GM23338 (cell line): ENCODE measurements at regions not wholly inside any gene's neighbourhood (a gene's known extent, or its start where the extent isn't known, plus 50 kb on each side); places are given as distances from the start of the nearest gene placed in this dataset.

Experiments used
- CREB1 ChIP-seq: fragments of 250-450 bp; sonication (Bioruptor Pico); IDR thresholded peaks from 2 replicates; pipeline ENCODE4 v1.5.0; 2020; ENCODE audit warnings: low read depth, mild to moderate bottlenecking, moderate library complexity
- EZH2 ChIP-seq: fragments of 200-600 bp; sonication (generic); IDR thresholded peaks from one replicate; pipeline ENCODE4 v1.8.0; 2017; ENCODE audit warnings: antibody characterized with exemption, mild to moderate bottlenecking, low read depth; ENCODE audit not compliant: unreplicated experiment
- EZH2phosphoT487 ChIP-seq: fragments of 200-600 bp; sonication (generic); IDR thresholded peaks from one replicate; pipeline ENCODE4 v1.8.1; 2018; ENCODE audit warnings: antibody characterized with exemption; ENCODE audit not compliant: unreplicated experiment
- NANOG ChIP-seq: IDR thresholded peaks from 2 replicates; pipeline ENCODE4 v1.6.1; 2016; ENCODE audit warnings: antibody characterized with exemption, borderline replicate concordance
- POLR2AphosphoS5 ChIP-seq: IDR thresholded peaks from 2 replicates; pipeline ENCODE4 v1.6.1; 2016; ENCODE audit warnings: antibody characterized with exemption, low read depth
- STAT1 ChIP-seq: IDR thresholded peaks from one replicate; pipeline ENCODE4 v1.6.1; 2016; ENCODE audit warnings: antibody characterized with exemption; ENCODE audit not compliant: unreplicated experiment
- TF ChIP-seq, protein P1 (sequence below), 2 experiments: fragments of 200-600 bp in 1 of 2; sonication (generic) in 1 of 2; conservative IDR thresholded peaks; 2 replicates each; pipeline versions ENCODE4 v1.5.1 to v1.6.1; 2016 to 2017; ENCODE audit warnings: antibody characterized with exemption in 2 of 2, low read depth in 2 of 2, mild to moderate bottlenecking in 2 of 2, moderate library complexity in 1 of 2
- TF ChIP-seq, protein P2 (sequence below): IDR thresholded peaks from one replicate; pipeline ENCODE4 v1.6.1; 2018; ENCODE audit warnings: antibody characterized with exemption; ENCODE audit not compliant: unreplicated experiment
- TF ChIP-seq, protein P3 (sequence below): IDR thresholded peaks from 2 replicates; pipeline ENCODE4 v1.6.1; 2016; ENCODE audit warnings: antibody characterized with exemption
- TF ChIP-seq, protein P4 (sequence below): fragments of 250-450 bp; sonication (Bioruptor Pico); IDR thresholded peaks from 2 replicates; pipeline ENCODE4 v1.5.0; 2020; ENCODE audit warnings: mild to moderate bottlenecking, moderate library complexity

DNA sequence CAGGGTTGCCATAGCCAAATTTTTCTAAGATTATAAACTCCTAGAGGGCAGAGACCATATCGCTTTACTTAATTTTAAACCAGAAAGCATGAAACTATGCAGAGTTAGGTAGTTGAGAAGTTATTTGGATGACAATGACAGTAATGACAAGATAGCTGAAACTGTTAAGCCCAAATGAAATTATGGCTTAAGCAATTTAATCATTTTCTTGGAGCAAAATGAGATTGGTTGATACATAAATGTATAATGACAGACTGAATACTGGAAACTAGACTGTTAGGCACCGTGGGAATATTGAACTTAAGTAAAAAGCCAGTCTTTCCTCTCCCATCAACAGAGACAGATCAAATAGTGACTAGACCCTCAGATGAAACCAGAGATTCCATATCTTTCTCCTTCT, 670.3 kb upstream of the NRSN1 start:
- TF ChIP-seq POLR2AphosphoS5 (no peak), CREB1 (no peak), EZH2phosphoT487 (no peak), NANOG (no peak), STAT1 (no peak), EZH2 (no peak)
- TF ChIP-seq, protein P1, sequence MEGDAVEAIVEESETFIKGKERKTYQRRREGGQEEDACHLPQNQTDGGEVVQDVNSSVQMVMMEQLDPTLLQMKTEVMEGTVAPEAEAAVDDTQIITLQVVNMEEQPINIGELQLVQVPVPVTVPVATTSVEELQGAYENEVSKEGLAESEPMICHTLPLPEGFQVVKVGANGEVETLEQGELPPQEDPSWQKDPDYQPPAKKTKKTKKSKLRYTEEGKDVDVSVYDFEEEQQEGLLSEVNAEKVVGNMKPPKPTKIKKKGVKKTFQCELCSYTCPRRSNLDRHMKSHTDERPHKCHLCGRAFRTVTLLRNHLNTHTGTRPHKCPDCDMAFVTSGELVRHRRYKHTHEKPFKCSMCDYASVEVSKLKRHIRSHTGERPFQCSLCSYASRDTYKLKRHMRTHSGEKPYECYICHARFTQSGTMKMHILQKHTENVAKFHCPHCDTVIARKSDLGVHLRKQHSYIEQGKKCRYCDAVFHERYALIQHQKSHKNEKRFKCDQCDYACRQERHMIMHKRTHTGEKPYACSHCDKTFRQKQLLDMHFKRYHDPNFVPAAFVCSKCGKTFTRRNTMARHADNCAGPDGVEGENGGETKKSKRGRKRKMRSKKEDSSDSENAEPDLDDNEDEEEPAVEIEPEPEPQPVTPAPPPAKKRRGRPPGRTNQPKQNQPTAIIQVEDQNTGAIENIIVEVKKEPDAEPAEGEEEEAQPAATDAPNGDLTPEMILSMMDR (conservative IDR thresholded peaks at IDR 0.05; ENCODE audit: low read depth in 2 of 2): no peak
- TF ChIP-seq, protein P2, sequence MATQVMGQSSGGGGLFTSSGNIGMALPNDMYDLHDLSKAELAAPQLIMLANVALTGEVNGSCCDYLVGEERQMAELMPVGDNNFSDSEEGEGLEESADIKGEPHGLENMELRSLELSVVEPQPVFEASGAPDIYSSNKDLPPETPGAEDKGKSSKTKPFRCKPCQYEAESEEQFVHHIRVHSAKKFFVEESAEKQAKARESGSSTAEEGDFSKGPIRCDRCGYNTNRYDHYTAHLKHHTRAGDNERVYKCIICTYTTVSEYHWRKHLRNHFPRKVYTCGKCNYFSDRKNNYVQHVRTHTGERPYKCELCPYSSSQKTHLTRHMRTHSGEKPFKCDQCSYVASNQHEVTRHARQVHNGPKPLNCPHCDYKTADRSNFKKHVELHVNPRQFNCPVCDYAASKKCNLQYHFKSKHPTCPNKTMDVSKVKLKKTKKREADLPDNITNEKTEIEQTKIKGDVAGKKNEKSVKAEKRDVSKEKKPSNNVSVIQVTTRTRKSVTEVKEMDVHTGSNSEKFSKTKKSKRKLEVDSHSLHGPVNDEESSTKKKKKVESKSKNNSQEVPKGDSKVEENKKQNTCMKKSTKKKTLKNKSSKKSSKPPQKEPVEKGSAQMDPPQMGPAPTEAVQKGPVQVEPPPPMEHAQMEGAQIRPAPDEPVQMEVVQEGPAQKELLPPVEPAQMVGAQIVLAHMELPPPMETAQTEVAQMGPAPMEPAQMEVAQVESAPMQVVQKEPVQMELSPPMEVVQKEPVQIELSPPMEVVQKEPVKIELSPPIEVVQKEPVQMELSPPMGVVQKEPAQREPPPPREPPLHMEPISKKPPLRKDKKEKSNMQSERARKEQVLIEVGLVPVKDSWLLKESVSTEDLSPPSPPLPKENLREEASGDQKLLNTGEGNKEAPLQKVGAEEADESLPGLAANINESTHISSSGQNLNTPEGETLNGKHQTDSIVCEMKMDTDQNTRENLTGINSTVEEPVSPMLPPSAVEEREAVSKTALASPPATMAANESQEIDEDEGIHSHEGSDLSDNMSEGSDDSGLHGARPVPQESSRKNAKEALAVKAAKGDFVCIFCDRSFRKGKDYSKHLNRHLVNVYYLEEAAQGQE: no peak
- TF ChIP-seq, protein P3, sequence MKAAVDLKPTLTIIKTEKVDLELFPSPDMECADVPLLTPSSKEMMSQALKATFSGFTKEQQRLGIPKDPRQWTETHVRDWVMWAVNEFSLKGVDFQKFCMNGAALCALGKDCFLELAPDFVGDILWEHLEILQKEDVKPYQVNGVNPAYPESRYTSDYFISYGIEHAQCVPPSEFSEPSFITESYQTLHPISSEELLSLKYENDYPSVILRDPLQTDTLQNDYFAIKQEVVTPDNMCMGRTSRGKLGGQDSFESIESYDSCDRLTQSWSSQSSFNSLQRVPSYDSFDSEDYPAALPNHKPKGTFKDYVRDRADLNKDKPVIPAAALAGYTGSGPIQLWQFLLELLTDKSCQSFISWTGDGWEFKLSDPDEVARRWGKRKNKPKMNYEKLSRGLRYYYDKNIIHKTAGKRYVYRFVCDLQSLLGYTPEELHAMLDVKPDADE: no peak
- TF ChIP-seq, protein P4, sequence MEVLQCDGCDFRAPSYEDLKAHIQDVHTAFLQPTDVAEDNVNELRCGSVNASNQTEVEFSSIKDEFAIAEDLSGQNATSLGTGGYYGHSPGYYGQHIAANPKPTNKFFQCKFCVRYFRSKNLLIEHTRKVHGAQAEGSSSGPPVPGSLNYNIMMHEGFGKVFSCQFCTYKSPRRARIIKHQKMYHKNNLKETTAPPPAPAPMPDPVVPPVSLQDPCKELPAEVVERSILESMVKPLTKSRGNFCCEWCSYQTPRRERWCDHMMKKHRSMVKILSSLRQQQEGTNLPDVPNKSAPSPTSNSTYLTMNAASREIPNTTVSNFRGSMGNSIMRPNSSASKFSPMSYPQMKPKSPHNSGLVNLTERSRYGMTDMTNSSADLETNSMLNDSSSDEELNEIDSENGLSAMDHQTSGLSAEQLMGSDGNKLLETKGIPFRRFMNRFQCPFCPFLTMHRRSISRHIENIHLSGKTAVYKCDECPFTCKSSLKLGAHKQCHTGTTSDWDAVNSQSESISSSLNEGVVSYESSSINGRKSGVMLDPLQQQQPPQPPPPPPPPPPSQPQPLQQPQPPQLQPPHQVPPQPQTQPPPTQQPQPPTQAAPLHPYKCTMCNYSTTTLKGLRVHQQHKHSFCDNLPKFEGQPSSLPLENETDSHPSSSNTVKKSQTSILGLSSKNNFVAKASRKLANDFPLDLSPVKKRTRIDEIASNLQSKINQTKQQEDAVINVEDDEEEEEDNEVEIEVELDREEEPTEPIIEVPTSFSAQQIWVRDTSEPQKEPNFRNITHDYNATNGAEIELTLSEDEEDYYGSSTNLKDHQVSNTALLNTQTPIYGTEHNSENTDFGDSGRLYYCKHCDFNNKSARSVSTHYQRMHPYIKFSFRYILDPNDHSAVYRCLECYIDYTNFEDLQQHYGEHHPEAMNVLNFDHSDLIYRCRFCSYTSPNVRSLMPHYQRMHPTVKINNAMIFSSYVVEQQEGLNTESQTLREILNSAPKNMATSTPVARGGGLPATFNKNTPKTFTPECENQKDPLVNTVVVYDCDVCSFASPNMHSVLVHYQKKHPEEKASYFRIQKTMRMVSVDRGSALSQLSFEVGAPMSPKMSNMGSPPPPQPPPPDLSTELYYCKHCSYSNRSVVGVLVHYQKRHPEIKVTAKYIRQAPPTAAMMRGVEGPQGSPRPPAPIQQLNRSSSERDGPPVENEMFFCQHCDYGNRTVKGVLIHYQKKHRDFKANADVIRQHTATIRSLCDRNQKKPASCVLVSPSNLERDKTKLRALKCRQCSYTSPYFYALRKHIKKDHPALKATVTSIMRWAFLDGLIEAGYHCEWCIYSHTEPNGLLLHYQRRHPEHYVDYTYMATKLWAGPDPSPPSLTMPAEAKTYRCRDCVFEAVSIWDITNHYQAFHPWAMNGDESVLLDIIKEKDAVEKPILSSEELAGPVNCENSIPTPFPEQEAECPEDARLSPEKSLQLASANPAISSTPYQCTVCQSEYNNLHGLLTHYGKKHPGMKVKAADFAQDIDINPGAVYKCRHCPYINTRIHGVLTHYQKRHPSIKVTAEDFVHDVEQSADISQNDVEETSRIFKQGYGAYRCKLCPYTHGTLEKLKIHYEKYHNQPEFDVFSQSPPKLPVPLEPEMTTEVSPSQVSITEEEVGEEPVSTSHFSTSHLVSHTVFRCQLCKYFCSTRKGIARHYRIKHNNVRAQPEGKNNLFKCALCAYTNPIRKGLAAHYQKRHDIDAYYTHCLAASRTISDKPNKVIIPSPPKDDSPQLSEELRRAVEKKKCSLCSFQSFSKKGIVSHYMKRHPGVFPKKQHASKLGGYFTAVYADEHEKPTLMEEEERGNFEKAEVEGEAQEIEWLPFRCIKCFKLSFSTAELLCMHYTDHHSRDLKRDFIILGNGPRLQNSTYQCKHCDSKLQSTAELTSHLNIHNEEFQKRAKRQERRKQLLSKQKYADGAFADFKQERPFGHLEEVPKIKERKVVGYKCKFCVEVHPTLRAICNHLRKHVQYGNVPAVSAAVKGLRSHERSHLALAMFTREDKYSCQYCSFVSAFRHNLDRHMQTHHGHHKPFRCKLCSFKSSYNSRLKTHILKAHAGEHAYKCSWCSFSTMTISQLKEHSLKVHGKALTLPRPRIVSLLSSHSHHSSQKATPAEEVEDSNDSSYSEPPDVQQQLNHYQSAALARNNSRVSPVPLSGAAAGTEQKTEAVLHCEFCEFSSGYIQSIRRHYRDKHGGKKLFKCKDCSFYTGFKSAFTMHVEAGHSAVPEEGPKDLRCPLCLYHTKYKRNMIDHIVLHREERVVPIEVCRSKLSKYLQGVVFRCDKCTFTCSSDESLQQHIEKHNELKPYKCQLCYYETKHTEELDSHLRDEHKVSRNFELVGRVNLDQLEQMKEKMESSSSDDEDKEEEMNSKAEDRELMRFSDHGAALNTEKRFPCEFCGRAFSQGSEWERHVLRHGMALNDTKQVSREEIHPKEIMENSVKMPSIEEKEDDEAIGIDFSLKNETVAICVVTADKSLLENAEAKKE: no peak
